ENCODE measurements at regions not wholly inside any gene's neighbourhood (a gene's known extent, or its start where the extent isn't known, plus 50 kb on each side); places are given as distances from the start of the nearest gene placed in this dataset.
A peak's percentile ranks its signal among the peaks of the same experiment; 100 is the strongest.

DNA sequence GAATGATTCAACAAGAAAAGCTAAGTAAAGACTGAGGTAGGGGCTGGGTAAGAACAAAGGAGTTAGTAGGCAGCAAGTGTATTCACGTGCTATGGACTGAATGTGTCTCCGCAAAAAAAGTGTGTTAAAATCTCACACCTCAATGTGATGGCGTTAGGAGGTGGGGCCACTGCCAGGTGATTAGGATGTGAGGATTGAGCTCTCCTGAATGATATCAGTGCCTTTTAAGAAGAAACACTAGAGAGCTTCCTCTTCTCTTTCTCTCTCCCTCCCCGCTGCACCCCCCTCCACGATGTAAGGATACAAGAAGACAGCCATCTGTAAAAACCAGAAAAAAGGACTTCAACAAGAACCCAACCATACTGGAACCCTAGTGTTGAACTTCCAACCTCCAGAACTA, 396.1 kb upstream of the PLXNA2 start:
- DNase-seq, result no peak

DNA sequence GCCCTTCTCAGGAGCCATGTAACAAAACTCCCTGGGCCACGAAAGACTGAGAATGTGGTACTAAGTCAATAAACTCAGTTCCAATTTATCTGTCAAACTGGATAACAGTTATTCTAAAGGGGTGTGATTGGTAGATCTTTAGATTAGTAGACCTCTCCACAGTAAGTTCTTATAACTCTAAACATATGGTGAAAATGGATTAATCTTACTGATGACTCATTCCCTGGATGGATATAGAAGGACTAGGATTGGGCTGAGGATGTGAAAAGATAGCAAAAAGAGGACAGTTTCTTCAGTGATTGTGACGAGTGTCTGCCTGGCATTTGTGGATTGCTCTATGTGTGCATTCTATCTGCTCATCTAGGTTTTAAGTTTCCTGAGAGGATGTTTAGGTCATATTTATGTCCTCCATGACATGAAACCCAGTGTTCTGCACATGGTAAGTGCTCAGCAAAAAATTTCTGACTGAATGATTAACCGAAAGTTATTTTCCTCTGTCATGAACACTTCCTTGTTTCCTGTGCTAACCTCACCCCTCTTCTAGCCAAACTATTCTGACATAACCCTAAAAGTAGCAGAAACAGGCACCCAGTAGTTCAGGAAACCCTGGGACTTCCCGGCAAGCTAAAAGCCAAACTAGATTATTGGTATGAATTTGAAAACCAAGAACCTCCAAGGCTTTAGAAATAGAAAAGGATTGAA, 397.5 kb upstream of the PLXNA2 start:
- no peak for DNase-seq

DNA sequence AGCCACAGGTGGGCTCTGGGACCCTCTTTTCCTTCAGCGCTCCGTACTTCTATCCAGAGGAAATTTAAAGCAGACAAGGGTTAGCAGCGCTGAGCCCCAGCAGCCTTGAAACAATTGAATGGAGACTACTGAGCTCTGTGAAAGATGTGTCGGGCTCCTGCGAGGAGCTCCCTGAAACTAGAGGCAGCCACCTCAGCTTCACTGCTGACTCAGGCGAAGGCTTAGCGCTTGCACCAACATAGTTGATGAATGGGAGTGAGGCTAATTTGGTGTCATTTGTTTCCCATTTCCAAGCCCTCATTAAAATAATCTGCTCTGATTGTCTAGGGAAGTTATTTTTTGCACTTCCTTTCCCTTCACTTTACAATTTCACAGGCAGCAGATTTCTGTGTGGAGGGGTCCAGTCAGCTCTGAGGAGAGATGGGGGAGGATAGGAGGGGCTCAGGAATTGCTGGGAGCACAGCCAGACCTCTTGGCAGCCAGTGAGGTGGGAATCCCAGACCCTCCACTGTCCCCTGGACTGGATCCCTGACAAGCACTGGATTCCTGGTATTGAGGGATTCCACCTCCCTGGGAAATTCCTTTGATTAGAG, 398.9 kb upstream of the PLXNA2 start:
- no peak for DNase-seq

DNA sequence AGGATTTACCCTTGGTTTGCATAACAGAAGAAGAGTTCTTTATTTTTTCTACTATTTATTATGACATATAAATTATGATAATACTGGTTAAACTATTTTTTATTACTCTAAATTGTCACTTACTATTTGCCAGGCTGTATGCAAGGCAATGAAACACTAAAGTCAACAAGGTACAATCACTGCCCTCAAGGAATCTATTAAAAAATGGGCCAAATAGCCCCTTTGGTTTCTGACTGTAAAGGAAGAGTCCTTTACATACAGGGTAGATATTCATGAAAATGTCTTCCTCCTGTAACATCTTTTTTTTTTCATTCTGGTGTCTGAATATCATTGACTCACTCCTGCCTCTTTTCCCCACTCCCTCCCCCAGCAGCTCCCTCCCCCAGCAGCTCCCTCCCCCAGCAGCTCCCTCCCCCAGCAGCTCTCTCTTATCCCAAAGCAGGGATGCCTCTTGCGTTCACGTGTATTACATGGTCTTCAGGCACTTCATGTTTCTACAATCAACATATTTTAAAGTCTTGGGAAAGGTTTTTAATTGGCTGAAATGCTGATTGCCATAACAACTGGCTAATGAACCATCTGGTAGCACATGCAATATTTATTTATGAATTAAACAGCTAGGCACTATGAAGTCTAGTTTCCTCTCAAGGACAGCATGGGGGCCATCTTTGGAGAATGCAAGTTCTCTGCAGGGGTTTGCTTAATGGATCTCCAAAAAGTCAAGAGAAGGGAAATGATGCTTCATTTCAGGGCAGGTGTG, 400.4 kb upstream of the PLXNA2 start:
- DNase-seq, result no peak

DNA sequence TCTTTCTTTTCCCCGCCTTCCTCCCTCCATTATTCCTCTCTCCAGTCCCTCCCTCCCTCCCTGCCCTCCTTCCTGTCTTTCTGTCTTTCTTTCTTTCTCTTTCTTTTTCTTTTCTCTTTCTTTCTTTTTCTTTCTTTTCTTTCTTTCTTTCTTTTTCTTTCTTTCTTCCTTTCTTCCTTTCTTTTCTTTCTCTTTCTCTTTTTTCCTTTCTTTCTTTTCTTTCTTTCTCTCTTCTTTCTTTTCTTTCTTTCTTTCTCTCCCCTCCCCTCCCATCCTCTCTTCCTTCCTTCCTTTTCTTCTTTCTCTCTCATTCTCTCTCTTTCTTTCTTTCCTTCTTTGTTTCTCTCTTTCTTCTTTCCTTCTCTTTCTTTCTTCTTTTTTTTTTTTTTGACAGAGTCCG, 402.2 kb upstream of the PLXNA2 start:
- DNase-seq, result no peak

DNA sequence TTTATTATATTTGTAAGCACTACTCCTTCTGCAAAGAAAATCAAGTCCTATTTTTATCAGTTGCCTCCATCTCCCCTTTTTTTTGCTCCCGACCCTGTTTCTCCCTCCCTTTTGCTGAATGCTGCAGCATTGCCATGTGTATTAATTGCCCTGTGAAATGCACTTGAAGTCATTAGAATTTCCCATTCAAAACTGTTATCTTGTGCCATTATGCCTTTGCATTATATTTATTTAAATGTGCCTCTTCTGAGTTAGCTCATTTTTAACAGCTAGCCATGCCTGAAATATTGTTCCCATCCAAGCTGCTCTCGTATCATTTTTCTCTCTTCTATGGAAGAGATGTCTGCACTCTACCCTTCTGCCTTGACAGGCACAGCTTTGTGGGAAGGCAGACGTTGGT, 404.0 kb upstream of the PLXNA2 start:
- no peak for DNase-seq

DNA sequence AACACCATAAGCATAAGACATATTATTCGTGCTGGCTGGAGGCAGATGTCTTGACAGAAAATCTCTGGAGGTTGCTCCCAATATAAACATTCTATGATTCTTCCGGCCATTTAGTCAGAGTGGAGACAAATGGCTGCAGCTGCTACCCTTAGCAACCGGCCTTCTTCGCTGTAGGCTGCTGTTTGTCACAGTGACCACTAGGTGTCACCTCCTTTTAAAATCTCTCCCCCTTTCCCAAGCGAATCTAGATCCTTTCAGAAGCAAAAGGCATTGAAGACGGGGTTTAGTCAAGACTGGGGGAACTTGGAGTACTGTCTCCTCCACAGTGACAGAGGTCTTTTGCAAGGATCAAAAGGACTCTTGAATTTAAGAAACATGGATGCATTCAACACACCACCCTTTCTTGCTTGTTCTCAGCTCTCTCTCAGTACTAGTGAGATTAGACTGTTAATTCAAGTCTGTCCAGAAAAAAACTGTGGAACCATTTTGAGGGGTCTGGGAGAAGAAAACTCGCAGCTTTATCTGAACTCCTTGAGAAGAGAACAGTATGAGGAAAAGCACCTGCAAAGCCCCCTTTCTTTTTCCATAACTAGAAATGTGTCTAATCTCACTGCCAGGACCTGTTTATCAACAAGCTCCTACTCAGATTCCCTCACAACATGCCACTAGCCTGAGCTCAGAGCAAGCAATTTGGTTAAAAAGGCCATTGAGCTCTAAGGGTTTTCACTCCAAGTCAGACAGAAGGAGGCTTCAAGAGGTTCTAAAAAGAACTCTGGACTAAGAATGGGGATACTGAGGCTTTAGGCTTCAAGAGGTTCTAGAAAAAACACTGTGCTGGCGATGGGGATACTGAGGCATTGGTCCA, 408.3 kb upstream of the PLXNA2 start:
- peak; percentile 63 for DNase-seq

DNA sequence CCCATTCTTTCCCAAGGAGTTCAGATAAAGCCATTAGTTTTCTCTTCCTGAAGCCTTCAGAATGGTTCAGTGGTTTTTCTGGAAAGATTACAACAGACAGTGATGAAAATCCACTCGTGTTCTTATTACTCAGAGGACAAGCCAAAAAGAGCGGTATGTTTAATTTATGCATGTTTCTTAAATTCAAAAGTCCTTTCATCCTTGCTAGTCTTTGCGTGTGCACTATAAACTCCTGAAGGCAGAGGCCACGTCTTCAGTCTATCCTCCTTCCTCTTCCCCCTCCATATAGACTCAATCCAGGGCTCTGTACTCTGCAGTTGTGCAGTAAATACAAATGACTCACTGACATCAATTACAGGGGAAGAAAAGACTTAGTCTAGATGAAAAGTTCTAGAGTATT, 409.2 kb upstream of the PLXNA2 start:
- no peak for DNase-seq

DNA sequence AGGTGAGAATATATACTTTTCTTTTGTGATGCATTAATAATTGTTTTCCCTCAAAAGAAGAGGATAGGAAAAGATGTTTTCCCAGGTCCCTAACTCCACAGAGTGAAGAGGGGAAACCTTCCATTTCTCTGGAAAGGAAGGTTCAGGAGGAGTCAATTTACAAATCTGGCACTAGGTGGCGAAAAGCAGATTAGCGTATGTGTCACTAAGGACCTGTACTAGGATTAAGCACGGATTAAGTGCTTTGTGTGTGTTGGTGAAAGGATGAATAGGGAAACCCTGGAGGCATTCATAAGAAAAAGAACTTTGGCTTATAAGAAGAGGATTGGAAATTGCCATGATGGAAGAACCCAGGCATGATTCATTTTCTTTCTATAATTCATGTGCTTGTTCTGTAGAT, 410.1 kb upstream of the PLXNA2 start:
- DNase-seq, result no peak

DNA sequence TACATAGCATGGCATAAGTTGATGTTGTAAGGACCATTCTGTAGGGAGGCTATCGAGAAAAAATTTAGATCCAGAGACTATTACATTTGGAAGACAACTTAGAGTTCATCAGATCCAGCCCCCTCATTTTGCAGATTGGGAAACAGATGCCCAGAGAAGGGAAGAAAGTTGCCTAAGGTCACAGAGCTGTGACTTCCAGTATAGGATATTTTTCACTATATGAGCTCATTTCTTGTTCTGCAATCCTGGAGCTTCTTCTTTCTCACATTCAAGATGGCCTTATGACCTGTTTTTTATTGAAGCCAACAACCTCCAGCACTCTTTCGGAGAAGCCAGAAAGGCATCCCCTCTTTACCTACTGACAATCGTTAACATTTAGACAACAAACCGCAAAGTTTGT, 421.8 kb upstream of the PLXNA2 start:
- no peak for DNase-seq

DNA sequence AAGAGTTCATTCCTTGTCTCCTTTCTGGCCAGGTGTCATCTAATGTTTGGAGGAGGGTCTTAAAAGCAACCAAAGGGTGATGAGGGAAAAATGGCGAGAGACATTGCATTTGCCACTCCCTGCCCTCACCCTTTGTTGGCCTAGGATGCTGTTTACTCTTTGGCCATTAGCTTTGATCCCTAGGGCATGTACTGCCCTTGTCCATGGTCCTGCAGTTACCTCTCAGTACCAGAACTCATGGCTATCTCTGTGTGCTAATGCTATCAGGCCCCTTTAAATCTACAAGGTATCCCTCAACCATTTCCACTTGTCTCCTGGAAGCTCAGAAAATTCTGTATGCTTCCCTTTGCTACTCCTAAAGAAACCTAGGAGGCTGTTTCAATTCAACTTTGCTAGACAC, 424.8 kb upstream of the PLXNA2 start:
- DNase-seq, result no peak

DNA sequence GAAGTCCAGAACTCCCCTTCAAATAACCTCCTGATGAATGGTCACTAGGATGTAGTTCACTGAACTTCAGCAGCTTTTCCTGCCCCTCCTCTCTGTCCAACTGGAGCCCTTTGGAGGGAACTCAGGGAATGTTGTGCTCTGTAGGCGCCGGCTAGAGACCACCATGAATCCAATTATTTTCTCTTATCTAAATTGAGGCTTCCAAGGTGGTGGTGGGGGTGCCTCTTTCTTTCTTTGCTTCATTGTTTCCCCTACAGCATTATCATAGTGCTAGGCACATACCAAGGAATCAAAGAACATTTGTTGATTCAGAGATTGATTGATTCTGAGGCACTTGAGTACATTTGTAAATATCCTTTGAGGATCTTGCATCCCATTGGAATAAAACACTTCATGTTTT, 426.6 kb upstream of the PLXNA2 start:
- no peak for DNase-seq

DNA sequence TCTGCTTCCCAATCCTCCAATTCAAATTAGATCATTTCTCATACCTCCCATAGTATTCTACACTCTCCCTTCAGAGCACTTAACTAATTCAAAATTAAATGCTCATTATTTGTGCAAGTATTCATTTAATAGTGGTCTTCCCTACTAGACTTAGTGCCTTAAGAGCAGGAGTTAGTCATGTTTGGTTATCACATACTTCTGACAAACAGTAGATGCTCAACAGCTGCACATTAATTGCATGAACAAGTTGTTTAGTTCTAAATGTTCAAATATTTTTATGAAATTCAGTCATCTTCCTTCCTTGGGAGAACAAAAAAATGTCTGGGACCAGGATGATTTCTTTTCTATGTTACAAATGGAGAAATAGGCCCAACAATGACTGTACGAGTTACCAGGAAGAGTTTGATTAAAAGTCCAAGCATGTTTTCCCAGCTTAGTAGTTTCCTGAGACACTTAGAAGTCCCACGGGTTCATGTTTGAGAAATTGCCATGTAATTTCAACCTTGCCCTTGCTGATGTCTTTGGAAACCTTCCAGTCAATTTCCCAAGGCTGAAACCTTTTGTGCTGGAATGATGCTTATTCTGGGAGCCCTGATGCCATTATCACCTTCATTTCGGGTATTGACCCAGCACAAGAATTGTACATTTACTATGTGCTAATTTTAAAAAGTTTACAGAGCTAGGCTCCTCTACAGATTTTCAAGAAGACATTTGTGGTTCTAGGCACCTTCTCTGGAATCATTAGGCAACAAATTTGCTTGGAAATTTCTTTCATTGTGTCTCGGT, 437.9 kb upstream of the PLXNA2 start:
- DNase-seq, result no peak

DNA sequence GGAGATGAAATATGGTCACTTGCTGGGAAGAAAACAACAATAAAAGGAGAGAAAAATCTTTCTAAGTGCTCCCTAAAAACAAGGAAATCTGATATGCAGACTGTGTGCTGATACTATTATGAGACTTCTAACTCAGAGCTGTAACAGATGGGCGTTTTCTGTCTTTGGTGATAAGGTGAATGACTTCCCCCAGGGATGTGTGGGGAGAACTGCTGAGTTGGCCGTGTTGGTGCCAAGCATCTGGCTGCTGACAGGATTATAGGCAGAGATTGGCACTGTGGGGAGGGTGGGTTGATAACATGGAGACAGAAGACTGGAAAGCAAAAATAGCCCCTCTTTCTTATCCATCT, 438.5 kb upstream of the PLXNA2 start:
- no peak for DNase-seq

DNA sequence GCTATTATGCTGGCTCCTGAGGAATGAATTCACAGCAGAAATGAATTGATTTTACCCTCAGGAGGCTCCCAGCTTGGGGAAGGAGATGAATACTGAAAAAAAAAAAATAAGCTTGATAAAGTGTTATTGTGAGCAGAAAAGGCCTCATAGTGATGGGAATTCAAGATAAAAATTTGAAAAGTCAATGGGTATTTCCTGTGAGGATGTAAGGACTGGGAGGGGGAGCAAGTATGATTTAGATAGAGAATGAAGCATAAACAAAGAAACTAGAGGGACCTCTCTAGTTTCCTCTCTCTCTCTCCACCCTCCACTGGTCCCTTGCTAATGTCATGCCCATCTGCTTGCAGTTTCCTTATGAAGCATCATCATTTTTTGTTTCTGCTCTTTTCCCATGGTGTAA, 439.0 kb upstream of the PLXNA2 start:
- no peak for DNase-seq

DNA sequence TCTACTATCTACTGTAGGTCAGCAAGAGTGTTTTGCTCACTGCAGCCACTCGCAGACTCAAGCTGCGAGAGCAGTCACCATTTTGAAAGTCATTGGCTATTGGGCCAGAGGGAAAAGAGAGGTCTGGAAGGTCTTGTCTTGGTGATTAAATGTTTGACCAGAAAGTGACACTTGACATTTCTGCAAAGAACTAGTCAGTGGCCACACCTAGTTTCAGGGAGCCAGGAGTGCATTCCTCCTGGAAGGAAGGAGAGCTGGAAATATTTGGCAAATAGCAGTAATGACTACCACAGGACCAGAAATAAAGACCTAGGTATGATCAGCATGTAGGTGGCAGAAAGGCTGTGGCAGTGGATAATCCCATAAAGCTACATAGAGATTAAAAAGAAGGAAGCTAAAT, 440.0 kb upstream of the PLXNA2 start:
- DNase-seq, result no peak

DNA sequence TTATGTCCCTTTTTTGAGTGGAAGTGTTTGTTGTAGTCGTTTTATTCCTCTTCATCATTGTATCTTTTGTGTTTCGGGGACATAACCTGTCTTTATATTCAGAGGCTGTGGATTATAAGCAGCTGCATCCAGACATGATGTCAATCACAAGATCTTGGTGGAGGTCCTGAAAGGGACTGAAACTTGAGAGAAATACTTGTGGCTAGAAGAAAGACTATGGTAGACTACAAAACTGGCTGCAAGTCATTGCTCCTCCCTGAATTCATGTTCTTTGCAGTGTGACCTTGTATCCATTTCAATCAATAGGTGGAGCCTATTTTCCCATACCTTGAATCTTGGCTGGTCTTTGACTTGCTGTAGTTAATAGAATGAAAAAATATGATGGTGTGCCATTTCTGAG, 442.4 kb upstream of the PLXNA2 start:
- no peak for DNase-seq

DNA sequence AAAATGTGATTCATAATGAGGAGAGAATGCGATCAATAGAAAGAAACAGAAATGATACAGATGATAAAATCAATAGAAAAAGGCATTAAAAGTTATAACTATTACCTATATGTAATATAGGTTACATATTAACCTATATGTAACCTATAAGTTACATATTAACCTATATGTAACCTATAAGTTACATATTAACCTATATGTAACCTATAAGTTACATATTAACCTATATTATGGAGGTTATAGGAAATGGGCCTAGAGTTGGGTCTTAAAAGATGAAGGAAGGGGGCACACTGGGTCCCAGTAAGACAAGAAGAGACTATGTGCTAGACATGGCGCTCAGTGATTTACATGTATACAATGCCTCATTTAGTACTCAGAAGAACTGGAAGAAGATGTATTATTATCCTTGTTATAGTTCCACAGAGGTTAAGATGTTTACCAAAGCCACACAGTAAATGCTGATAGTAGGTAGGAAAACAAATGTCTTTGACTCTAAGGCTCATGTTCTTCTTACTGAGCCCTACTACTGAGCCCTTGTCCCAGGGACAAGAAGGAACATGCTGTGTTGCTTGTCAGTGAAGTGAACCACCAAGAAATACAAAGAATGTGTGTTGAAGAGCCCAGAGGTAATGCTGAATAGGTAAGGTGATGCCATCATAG, 444.6 kb upstream of the PLXNA2 start:
- DNase-seq, result no peak

DNA sequence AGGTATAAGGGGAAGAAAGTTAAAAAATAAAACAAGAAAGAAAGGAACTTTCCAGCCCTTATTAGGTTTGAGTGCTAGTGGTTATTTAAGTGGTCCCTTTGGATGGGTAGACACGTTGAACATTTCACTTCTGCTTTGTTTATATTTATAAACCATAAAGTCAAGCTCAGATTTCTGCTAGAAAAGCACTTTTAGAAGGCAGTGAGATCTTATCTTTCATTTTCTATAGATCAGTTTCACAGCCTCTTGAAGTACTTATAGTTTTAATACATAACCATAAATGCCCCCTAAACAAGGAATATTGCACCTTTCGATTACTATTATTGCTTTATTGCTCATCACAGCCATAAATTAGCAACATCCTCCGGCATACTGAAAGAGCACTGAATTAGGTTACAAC, 446.8 kb upstream of the PLXNA2 start:
- DNase-seq, result no peak

DNA sequence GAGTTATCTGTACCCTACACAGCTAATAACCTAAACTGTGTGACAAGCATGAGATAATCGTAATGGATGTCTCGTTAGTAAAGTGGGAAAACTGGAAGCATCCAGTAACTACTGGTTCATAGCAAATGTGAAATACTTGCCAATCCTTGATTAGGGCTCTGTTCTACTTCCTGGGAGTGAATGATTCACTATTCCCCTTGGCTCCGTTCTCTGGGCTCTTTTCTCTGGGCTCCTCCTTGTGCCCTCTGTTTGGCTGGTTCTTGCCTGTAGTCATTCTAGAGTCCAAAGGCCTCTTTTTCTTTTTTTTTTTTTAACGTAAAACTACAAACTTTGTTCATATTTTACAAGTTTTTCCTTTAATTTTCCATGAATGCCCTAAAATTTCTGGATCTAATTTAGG, 465.8 kb upstream of the PLXNA2 start:
- DNase-seq, result no peak

DNA sequence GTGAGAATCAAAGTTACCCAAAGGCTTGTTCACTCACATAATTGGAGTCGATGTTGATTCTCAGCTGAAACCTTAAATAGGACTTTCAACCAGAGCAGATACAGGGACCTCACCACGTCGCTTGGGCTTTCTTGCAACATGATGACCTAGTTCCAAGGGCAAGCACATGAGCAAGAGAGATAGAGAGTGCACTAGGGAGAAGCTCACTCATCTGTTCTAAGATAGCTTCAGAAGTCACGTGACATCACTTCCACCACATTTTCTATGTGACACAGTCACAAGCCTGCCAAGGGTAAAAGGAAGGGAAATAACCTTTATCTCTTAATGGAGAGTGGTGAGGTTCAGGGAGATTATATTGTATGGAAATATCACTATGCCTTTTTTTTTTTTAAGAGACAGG, 470.1 kb upstream of the PLXNA2 start:
- DNase-seq, result no peak
